ENCODE measurements at regions not wholly inside any gene's neighbourhood (a gene's known extent, or its start where the extent isn't known, plus 50 kb on each side); places are given as distances from the start of the nearest gene placed in this dataset.

GRCh38 chr3:117298273-117298672, 588.7 kb downstream of the TUSC7 start:
- H3K36me3 Mint-ChIP-seq (ENCODE audit: low read depth) = no peaks in the 10 kb centered on the region
- CTCF ChIA-PET = no interaction called here
- ATAC-seq (no peak), DNase-seq (no peak)
- no peak overlapping the region for H3K27ac Mint-ChIP-seq
- H3K4me1 Mint-ChIP-seq (ENCODE audit: low read depth) = no peaks in the 10 kb centered on the region
- H3K27me3 Mint-ChIP-seq (ENCODE audit: low read depth) = no peaks in the 10 kb centered on the region
- POLR2A ChIA-PET = no interaction called here
- H3K9me3 Mint-ChIP-seq (ENCODE audit: insufficient read depth) = no peaks in the 10 kb centered on the region
- no peak overlapping the region for H3K4me3 Mint-ChIP-seq

- no peaks in the 10 kb centered on the region for H3K4me1 Mint-ChIP-seq (ENCODE audit: low read depth)
- ChIA-PET POLR2A (no interaction called here), CTCF (no interaction called here)
Measured at GRCh38 chr3:117302428-117302827, 592.8 kb downstream of the TUSC7 start.

GRCh38 chr3:117303443-117303842, 593.9 kb downstream of the TUSC7 start:
- H3K27me3 Mint-ChIP-seq (ENCODE audit: low read depth) = no peaks in the 10 kb centered on the region
- ATAC-seq = no peak

More at GRCh38 chr3:117302428-117302827, 592.8 kb downstream of the TUSC7 start:
- no peak for ATAC-seq
- Mint-ChIP-seq H3K4me3 (no peak overlapping the region), H3K27me3 (ENCODE audit: low read depth) (no peaks in the 10 kb centered on the region), H3K27ac (no peak overlapping the region), H3K9me3 (ENCODE audit: insufficient read depth) (no peaks in the 10 kb centered on the region), H3K36me3 (ENCODE audit: low read depth) (no peaks in the 10 kb centered on the region)
- no peak for DNase-seq

GRCh38 chr3:117304681-117305080, 595.1 kb downstream of the TUSC7 start:
- H3K36me3 Mint-ChIP-seq (ENCODE audit: low read depth) = no peaks in the 10 kb centered on the region
- POLR2A ChIA-PET = no interaction called here

More at GRCh38 chr3:117303443-117303842, 593.9 kb downstream of the TUSC7 start:
- POLR2A ChIA-PET = no interaction called here
- Mint-ChIP-seq H3K4me1 (ENCODE audit: low read depth) (no peaks in the 10 kb centered on the region), H3K9me3 (ENCODE audit: insufficient read depth) (no peaks in the 10 kb centered on the region), H3K27ac (no peak overlapping the region), H3K36me3 (ENCODE audit: low read depth) (no peaks in the 10 kb centered on the region), H3K4me3 (no peak overlapping the region)
- CTCF ChIA-PET = no interaction called here
- no peak for DNase-seq

GRCh38 chr3:117305681-117306080, 596.1 kb downstream of the TUSC7 start:
- no peaks in the 10 kb centered on the region for H3K27me3 Mint-ChIP-seq (ENCODE audit: low read depth)
- DNase-seq = no peak
- ChIA-PET CTCF (no interaction called here), POLR2A (no interaction called here)
- H3K9me3 Mint-ChIP-seq (ENCODE audit: insufficient read depth) = no peaks in the 10 kb centered on the region
- ATAC-seq = no peak
- no peak overlapping the region for H3K4me3 Mint-ChIP-seq
- H3K36me3 Mint-ChIP-seq (ENCODE audit: low read depth) = no peaks in the 10 kb centered on the region
- no peaks in the 10 kb centered on the region for H3K4me1 Mint-ChIP-seq (ENCODE audit: low read depth)
- no peak overlapping the region for H3K27ac Mint-ChIP-seq

More at GRCh38 chr3:117304681-117305080, 595.1 kb downstream of the TUSC7 start:
- CTCF ChIA-PET = no interaction called here
- no peaks in the 10 kb centered on the region for H3K4me1 Mint-ChIP-seq (ENCODE audit: low read depth)
- H3K9me3 Mint-ChIP-seq (ENCODE audit: insufficient read depth) = no peaks in the 10 kb centered on the region
- DNase-seq = no peak
- no peak overlapping the region for H3K27ac Mint-ChIP-seq
- no peaks in the 10 kb centered on the region for H3K27me3 Mint-ChIP-seq (ENCODE audit: low read depth)
- ATAC-seq = no peak
- no peak overlapping the region for H3K4me3 Mint-ChIP-seq

GRCh38 chr3:117306299-117306698, 596.7 kb downstream of the TUSC7 start:
- ATAC-seq (no peak), DNase-seq (no peak)
- Mint-ChIP-seq H3K27ac (no peak overlapping the region), H3K27me3 (ENCODE audit: low read depth) (no peaks in the 10 kb centered on the region), H3K4me1 (ENCODE audit: low read depth) (no peaks in the 10 kb centered on the region), H3K9me3 (ENCODE audit: insufficient read depth) (no peaks in the 10 kb centered on the region), H3K36me3 (ENCODE audit: low read depth) (no peaks in the 10 kb centered on the region), H3K4me3 (no peak overlapping the region)
- ChIA-PET POLR2A (no interaction called here), CTCF (no interaction called here)

GRCh38 chr3:117308353-117308752, 598.8 kb downstream of the TUSC7 start:
- ChIA-PET CTCF (no interaction called here), POLR2A (no interaction called here)
- no peak overlapping the region for H3K4me3 Mint-ChIP-seq

GRCh38 chr3:117308756-117309155, 599.2 kb downstream of the TUSC7 start:
- Mint-ChIP-seq H3K4me3 (no peak overlapping the region), H3K27me3 (ENCODE audit: low read depth) (no peaks in the 10 kb centered on the region), H3K4me1 (ENCODE audit: low read depth) (no peaks in the 10 kb centered on the region), H3K36me3 (ENCODE audit: low read depth) (no peaks in the 10 kb centered on the region), H3K27ac (no peak overlapping the region), H3K9me3 (ENCODE audit: insufficient read depth) (no peaks in the 10 kb centered on the region)
- ChIA-PET CTCF (no interaction called here), POLR2A (no interaction called here)
- ATAC-seq (no peak), DNase-seq (no peak)

More at GRCh38 chr3:117308353-117308752, 598.8 kb downstream of the TUSC7 start:
- DNase-seq (no peak), ATAC-seq (no peak)
- Mint-ChIP-seq H3K36me3 (ENCODE audit: low read depth) (no peaks in the 10 kb centered on the region), H3K4me1 (ENCODE audit: low read depth) (no peaks in the 10 kb centered on the region), H3K27me3 (ENCODE audit: low read depth) (no peaks in the 10 kb centered on the region), H3K27ac (no peak overlapping the region), H3K9me3 (ENCODE audit: insufficient read depth) (no peaks in the 10 kb centered on the region)

- CTCF ChIA-PET = no interaction called here
- H3K4me1 Mint-ChIP-seq (ENCODE audit: low read depth) = no peaks in the 10 kb centered on the region
- no peaks in the 10 kb centered on the region for H3K36me3 Mint-ChIP-seq (ENCODE audit: low read depth)
- no peaks in the 10 kb centered on the region for H3K9me3 Mint-ChIP-seq (ENCODE audit: insufficient read depth)
- POLR2A ChIA-PET = no interaction called here
- no peak overlapping the region for H3K4me3 Mint-ChIP-seq
- H3K27ac Mint-ChIP-seq = no peak overlapping the region
- DNase-seq (no peak), ATAC-seq (no peak)
- no peaks in the 10 kb centered on the region for H3K27me3 Mint-ChIP-seq (ENCODE audit: low read depth)
Measured at GRCh38 chr3:117310536-117310935, 601.0 kb downstream of the TUSC7 start.

- Mint-ChIP-seq H3K27me3 (ENCODE audit: low read depth) (no peaks in the 10 kb centered on the region), H3K4me1 (ENCODE audit: low read depth) (no peaks in the 10 kb centered on the region), H3K9me3 (ENCODE audit: insufficient read depth) (no peaks in the 10 kb centered on the region), H3K36me3 (ENCODE audit: low read depth) (no peaks in the 10 kb centered on the region), H3K4me3 (no peak overlapping the region), H3K27ac (no peak overlapping the region)
- ATAC-seq = no peak
- DNase-seq = no peak
- POLR2A ChIA-PET = no interaction called here
- CTCF ChIA-PET = no interaction called here
Measured at GRCh38 chr3:117314441-117315150, 605.0 kb downstream of the TUSC7 start.

- H3K4me3 Mint-ChIP-seq = no peak overlapping the region
- ChIA-PET CTCF (no interaction called here), POLR2A (no interaction called here)
- H3K4me1 Mint-ChIP-seq (ENCODE audit: low read depth) = no peaks in the 10 kb centered on the region
- ATAC-seq = no peak
- H3K9me3 Mint-ChIP-seq (ENCODE audit: insufficient read depth) = peaks cover 4% of the 10 kb centered on the region
- H3K27ac Mint-ChIP-seq = no peak overlapping the region
- DNase-seq = no peak
- H3K36me3 Mint-ChIP-seq (ENCODE audit: low read depth) = no peaks in the 10 kb centered on the region
- H3K27me3 Mint-ChIP-seq (ENCODE audit: low read depth) = no peaks in the 10 kb centered on the region
Measured at GRCh38 chr3:117322866-117323265, 613.3 kb downstream of the TUSC7 start.

GRCh38 chr3:117346901-117347300, 637.3 kb downstream of the TUSC7 start:
- no peaks in the 10 kb centered on the region for H3K27me3 Mint-ChIP-seq (ENCODE audit: low read depth)
- H3K4me3 Mint-ChIP-seq = no peak overlapping the region
- no peak overlapping the region for H3K27ac Mint-ChIP-seq
- ChIA-PET POLR2A (no interaction called here), CTCF (no interaction called here)
- DNase-seq (no peak), ATAC-seq (no peak)
- H3K9me3 Mint-ChIP-seq (ENCODE audit: insufficient read depth) = no peaks in the 10 kb centered on the region
- no peaks in the 10 kb centered on the region for H3K4me1 Mint-ChIP-seq (ENCODE audit: low read depth)
- no peaks in the 10 kb centered on the region for H3K36me3 Mint-ChIP-seq (ENCODE audit: low read depth)

GRCh38 chr3:117348884-117349283, 639.3 kb downstream of the TUSC7 start:
- ATAC-seq (no peak), DNase-seq (no peak)
- Mint-ChIP-seq H3K4me1 (ENCODE audit: low read depth) (no peaks in the 10 kb centered on the region), H3K27ac (no peak overlapping the region), H3K4me3 (no peak overlapping the region), H3K36me3 (ENCODE audit: low read depth) (no peaks in the 10 kb centered on the region), H3K27me3 (ENCODE audit: low read depth) (no peaks in the 10 kb centered on the region), H3K9me3 (ENCODE audit: insufficient read depth) (no peaks in the 10 kb centered on the region)
- CTCF ChIA-PET = no interaction called here
- POLR2A ChIA-PET = no interaction called here

All from activated CD8-positive, alpha-beta T cell treated with anti-CD3 and anti-CD28 coated beads, Interleukin-2, amount 10 ng/mL, durations not matched to agents 7 days and 5 days (primary cell).